Kidney (tissue), 13 donors: ENCODE measurements at regions not wholly inside any gene's neighbourhood (a gene's known extent, or its start where the extent isn't known, plus 50 kb on each side); places are given as distances from the start of the nearest gene placed in this dataset.

ENCODE experiments used
- DNase-seq, 5 donors: peaks; one replicate each; pipeline ENCODE4 v3.0.0-alpha.2; 2013 to 2020
- FAIRE-seq: peaks from 2 replicates; lab custom pipeline; 2012; peaks lifted over from hg19 to GRCh38; lab: Jason Lieb, UNC
- H3K27ac ChIP-seq, 2 donors: one replicate each; pipeline ENCODE4 v1.7.0; 2013; ENCODE audit warnings: low read depth in 2 of 2, low read length in 2 of 2, inconsistent platforms in 1 of 2
- H3K27me3 ChIP-seq: one replicate; pipeline ENCODE4 v1.7.1; 2013; ENCODE audit warnings: low read length, inconsistent platforms; ENCODE audit not compliant: control insufficient read depth, insufficient read depth
- H3K36me3 ChIP-seq, 3 donors: one replicate each; pipeline versions ENCODE4 v1.7.0 to v1.7.1; 2013; ENCODE audit warnings: low read length in 3 of 3, control low read depth in 1 of 3, inconsistent platforms in 1 of 3; ENCODE audit not compliant: insufficient read depth in 3 of 3, control insufficient read depth in 2 of 3
- H3K4me1 ChIP-seq, 3 donors: one replicate each; pipeline versions ENCODE4 v1.7.0 to v1.7.1; 2013; ENCODE audit warnings: low read length in 3 of 3, inconsistent platforms in 1 of 3, low read depth in 1 of 3; ENCODE audit not compliant: control insufficient read depth in 2 of 3, insufficient read depth in 2 of 3
- H3K4me3 ChIP-seq, 3 donors: one replicate each; pipeline versions ENCODE4 v1.7.0 to v1.8.1; 2013; ENCODE audit warnings: low read length in 3 of 3, control low read depth in 1 of 3, inconsistent platforms in 1 of 3
- H3K9ac ChIP-seq, 3 donors: one replicate each; pipeline versions ENCODE4 v1.7.0 to v1.7.1; 2013; ENCODE audit warnings: low read length in 3 of 3, control low read depth in 1 of 3, inconsistent platforms in 1 of 3
- H3K9me3 ChIP-seq, 3 donors: one replicate each; pipeline versions ENCODE4 v1.7.0 to v1.7.1; 2013; ENCODE audit warnings: low read length in 3 of 3, control low read depth in 1 of 3, inconsistent platforms in 1 of 3; ENCODE audit not compliant: control insufficient read depth in 2 of 3, insufficient read depth in 1 of 3
- CTCF ChIP-seq: IDR thresholded peaks from 3 replicates; pipeline ENCODE4 v1.5.1; 2012; ENCODE audit warnings: mild to moderate bottlenecking, moderate library complexity, borderline replicate concordance; ENCODE audit not compliant: insufficient read depth; ENCODE audit errors: extremely low read depth
- intact Hi-C: fragments of 100-400 bp; cut with DNase I; formaldehyde crosslinking; loops from one replicate; pipeline ENCODE4 v1.11.1; 2022
- donor health status: control.
- donor health status: control.
- donor health status: control.
- donor health status: control.
- donor health status: control.
- donor health status: DM: yes; HTN: yes; CAD: no.
- donor health status: Normal renal cell carcinoma (clear cell type).

DNA sequence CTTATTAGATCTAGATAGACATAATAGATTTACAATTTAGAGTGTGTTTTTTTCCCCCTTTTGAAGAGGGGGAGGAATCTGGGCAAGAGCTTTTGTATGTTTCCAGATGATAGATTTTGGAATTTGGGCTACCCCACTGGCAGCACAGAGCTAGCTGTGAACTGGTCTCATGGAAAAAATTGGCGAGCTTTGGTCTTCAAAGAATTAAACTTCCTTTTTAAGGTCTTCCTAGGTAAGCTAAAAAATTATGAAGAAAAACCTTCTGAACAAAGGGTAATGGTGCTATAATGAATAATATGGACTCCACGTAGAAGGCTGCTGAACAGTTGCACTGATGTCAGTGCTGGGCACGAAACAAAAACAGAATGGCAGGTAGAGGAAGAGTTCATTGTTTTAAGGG lies 109.3 kb downstream of the ZIC5 start:
- Histone ChIP-seq H3K9me3 (no peaks in the 10 kb centered on the region), H3K4me3 (no peak overlapping the region), H3K36me3 (no peaks in the 10 kb centered on the region), H3K4me1 (no peaks in the 10 kb centered on the region), H3K9ac (no peak overlapping the region), H3K27ac (no peak overlapping the region), H3K27me3 (no peaks in the 10 kb centered on the region)
- no peak for DNase-seq
- intact Hi-C loops, result no loop called here
- no peak for TF ChIP-seq CTCF
- FAIRE-seq, result no peak

DNA sequence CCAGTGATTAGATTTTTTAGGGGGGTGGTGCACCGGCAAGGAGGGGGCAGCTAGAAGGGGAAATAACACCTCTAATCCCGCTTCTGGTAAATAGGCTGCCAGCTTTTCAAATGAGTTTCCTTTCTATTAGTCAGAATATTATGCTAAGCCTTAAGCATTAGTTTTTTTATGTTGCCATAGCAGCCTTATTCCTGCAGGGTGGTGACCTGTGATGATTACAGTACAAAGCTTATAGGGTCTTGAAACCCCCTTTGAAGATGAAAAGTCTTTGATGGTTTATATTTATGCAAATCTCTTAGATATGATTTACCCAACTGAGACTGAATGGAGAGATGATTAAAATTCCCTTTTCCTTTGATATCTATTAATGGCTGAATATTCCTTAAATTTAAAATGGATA lies 109.8 kb downstream of the ZIC5 start:
- Histone ChIP-seq H3K4me1 (no peaks in the 10 kb centered on the region), H3K9me3 (no peaks in the 10 kb centered on the region), H3K4me3 (no peak overlapping the region), H3K9ac (no peak overlapping the region), H3K36me3 (no peaks in the 10 kb centered on the region), H3K27me3 (no peaks in the 10 kb centered on the region), H3K27ac (no peak overlapping the region)
- intact Hi-C loops, result no loop called here
- no peak for TF ChIP-seq CTCF
- DNase-seq (no peak), FAIRE-seq (no peak)

- Histone ChIP-seq H3K36me3 (no peaks in the 10 kb centered on the region), H3K27me3 (no peaks in the 10 kb centered on the region), H3K4me1 (no peaks in the 10 kb centered on the region), H3K9ac (no peak overlapping the region), H3K27ac (no peak overlapping the region), H3K4me3 (no peak overlapping the region), H3K9me3 (no peaks in the 10 kb centered on the region)
- TF ChIP-seq CTCF, result no peak
- FAIRE-seq (no peak), DNase-seq (peak in 3 of 5 donors; percentile 18 to 42 (median 38))
- intact Hi-C loops, result no loop called here
These were observed 110.8 kb downstream of the ZIC5 start for GRCh38 chr13:99860745-99861144.
